Uterus (tissue), 2 donors: ENCODE measurements at regions not wholly inside any gene's neighbourhood (a gene's known extent, or its start where the extent isn't known, plus 50 kb on each side); places are given as distances from the start of the nearest gene placed in this dataset.

Experiments used
- POLR2A ChIP-seq, 2 donors: fragments of 450-650 bp; IDR thresholded peaks; one replicate each; pipeline ENCODE4 v1.6.1; 2016; ENCODE audit warnings: antibody characterized with exemption in 2 of 2, mild to moderate bottlenecking in 1 of 2, moderate library complexity in 1 of 2
- TF ChIP-seq, protein P1 (sequence below), 4 experiments: fragments of 200-600 bp in 2 of 4; fragments of 450-650 bp in 2 of 4; sonication (generic) in 2 of 4; IDR thresholded peaks; one replicate each; pipeline ENCODE4 v1.5.1; 2016 to 2019; ENCODE audit warnings: antibody characterized with exemption in 4 of 4, mild to moderate bottlenecking in 2 of 4, moderate library complexity in 1 of 4

DNA sequence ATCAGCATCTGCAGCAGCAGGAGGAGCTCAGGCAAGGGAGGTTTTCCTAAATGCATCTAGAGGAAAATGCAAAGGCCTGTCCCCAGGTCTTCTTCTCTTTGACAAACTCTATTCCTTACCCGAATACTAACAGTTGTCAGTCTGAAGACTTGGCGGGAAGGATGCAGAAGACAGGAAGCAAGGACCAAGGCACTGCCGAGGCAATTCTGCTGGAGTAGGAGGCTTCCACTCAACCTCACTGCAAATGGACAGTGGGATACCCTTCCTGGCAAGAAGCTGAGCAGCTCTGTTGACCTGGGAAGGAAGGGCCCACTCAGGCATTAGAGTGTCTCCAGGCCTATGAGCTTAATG is 373.0 kb downstream of the CCSER2 start:
- no peak for TF ChIP-seq POLR2A (IDR thresholded peaks at IDR 0.05)
- TF ChIP-seq, protein P1, sequence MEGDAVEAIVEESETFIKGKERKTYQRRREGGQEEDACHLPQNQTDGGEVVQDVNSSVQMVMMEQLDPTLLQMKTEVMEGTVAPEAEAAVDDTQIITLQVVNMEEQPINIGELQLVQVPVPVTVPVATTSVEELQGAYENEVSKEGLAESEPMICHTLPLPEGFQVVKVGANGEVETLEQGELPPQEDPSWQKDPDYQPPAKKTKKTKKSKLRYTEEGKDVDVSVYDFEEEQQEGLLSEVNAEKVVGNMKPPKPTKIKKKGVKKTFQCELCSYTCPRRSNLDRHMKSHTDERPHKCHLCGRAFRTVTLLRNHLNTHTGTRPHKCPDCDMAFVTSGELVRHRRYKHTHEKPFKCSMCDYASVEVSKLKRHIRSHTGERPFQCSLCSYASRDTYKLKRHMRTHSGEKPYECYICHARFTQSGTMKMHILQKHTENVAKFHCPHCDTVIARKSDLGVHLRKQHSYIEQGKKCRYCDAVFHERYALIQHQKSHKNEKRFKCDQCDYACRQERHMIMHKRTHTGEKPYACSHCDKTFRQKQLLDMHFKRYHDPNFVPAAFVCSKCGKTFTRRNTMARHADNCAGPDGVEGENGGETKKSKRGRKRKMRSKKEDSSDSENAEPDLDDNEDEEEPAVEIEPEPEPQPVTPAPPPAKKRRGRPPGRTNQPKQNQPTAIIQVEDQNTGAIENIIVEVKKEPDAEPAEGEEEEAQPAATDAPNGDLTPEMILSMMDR (IDR thresholded peaks at IDR 0.05) = no peak
